ENCODE measurements at regions not wholly inside any gene's neighbourhood (a gene's known extent, or its start where the extent isn't known, plus 50 kb on each side); places are given as distances from the start of the nearest gene placed in this dataset.

GRCh38 chr10:89861584-89862301 lies 160.4 kb downstream of the KIF20B start:
- H3K4me3 ChIP-seq (ENCODE audit: low read depth, low read length), result no peak overlapping the region
- H3K4me1 ChIP-seq, result no peaks in the 10 kb centered on the region
- no peaks in the 10 kb centered on the region for H3K9me3 ChIP-seq (ENCODE audit: control insufficient read depth, low read length)
- no peak overlapping the region for H3K9ac ChIP-seq
- TF ChIP-seq CTCF (IDR thresholded peaks at IDR 0.05), result no peak
- H2AFZ ChIP-seq, result no peak overlapping the region
- no peaks in the 10 kb centered on the region for H3K27me3 ChIP-seq (ENCODE audit: control insufficient read depth, insufficient read depth, low read length)
- no peaks in the 10 kb centered on the region for H3K36me3 ChIP-seq (ENCODE audit: control insufficient read depth, insufficient read depth, low read length)
- no peak overlapping the region for H3K4me2 ChIP-seq (ENCODE audit: low read length)
- no peaks in the 10 kb centered on the region for H3K79me2 ChIP-seq
- H3K27ac ChIP-seq, result no peak overlapping the region

GRCh38 chr10:89867964-89868363 lies 166.6 kb downstream of the KIF20B start:
- H3K4me3 ChIP-seq (ENCODE audit: low read depth, low read length), result no peak overlapping the region
- H2AFZ ChIP-seq, result no peak overlapping the region
- H3K79me2 ChIP-seq, result no peaks in the 10 kb centered on the region
- TF ChIP-seq CTCF (IDR thresholded peaks at IDR 0.05), result no peak
- no peaks in the 10 kb centered on the region for H3K27me3 ChIP-seq (ENCODE audit: control insufficient read depth, insufficient read depth, low read length)
- H3K4me2 ChIP-seq (ENCODE audit: low read length), result no peak overlapping the region
- H3K9ac ChIP-seq, result no peak overlapping the region
- H3K36me3 ChIP-seq (ENCODE audit: control insufficient read depth, insufficient read depth, low read length), result no peaks in the 10 kb centered on the region
- H3K9me3 ChIP-seq (ENCODE audit: control insufficient read depth, low read length), result no peaks in the 10 kb centered on the region
- no peaks in the 10 kb centered on the region for H3K4me1 ChIP-seq
- no peak overlapping the region for H3K27ac ChIP-seq

DNA sequence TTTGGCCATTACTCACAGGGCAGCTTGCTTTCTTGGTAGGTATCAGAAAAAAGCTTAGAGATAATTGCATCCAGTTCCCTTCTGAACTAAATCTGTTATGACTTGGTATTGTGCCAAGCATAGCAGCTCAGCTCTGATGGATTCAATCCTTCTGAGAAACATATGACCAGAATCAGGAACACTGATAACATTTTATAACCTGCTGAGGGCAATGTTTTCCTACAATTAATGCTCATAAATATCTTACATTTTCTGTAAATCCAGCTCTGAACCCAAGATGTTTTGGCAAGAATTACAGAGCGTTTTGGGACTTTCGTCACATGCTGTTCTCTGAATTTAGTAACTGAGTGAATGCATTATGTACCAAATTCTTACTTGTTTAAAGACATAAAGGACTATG lies 167.8 kb downstream of the KIF20B start:
- Histone ChIP-seq H3K9ac (no peak overlapping the region), H3K4me3 (ENCODE audit: low read depth, low read length) (no peak overlapping the region), H3K9me3 (ENCODE audit: control insufficient read depth, low read length) (no peaks in the 10 kb centered on the region), H3K27me3 (ENCODE audit: control insufficient read depth, insufficient read depth, low read length) (no peaks in the 10 kb centered on the region), H3K79me2 (no peaks in the 10 kb centered on the region), H3K4me2 (ENCODE audit: low read length) (no peak overlapping the region), H3K27ac (no peak overlapping the region), H3K4me1 (no peaks in the 10 kb centered on the region), H2AFZ (no peak overlapping the region), H3K36me3 (ENCODE audit: control insufficient read depth, insufficient read depth, low read length) (no peaks in the 10 kb centered on the region)
- TF ChIP-seq CTCF (IDR thresholded peaks at IDR 0.05), result no peak

GRCh38 chr10:89869592-89870156 lies 168.3 kb downstream of the KIF20B start:
- Histone ChIP-seq H3K4me3 (ENCODE audit: low read depth, low read length) (no peak overlapping the region), H3K4me2 (ENCODE audit: low read length) (no peak overlapping the region), H2AFZ (no peak overlapping the region), H3K79me2 (no peaks in the 10 kb centered on the region), H3K36me3 (ENCODE audit: control insufficient read depth, insufficient read depth, low read length) (no peaks in the 10 kb centered on the region), H3K4me1 (no peaks in the 10 kb centered on the region), H3K9me3 (ENCODE audit: control insufficient read depth, low read length) (no peaks in the 10 kb centered on the region), H3K9ac (no peak overlapping the region), H3K27me3 (ENCODE audit: control insufficient read depth, insufficient read depth, low read length) (no peaks in the 10 kb centered on the region), H3K27ac (no peak overlapping the region)
- no peak for TF ChIP-seq CTCF (IDR thresholded peaks at IDR 0.05)

DNA sequence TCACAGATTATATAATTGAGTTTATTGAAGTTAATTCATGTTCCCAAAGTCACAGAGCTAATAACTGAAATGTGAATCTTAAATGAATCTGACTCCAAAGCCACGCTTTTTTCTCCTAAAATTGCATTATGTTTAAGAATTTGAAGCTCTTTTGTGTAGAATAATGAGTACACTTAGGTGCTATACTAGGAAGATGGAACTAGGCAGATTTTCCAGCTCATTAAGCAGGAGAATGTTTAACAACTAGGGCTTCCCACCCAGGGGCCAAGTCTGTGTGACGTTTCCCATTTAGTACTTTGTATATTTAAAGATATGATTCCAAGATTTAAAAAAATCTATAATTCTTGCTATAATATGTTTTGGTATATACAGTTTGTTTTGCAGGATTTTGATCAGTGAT lies 169.5 kb downstream of the KIF20B start:
- Histone ChIP-seq H3K4me3 (ENCODE audit: low read depth, low read length) (no peak overlapping the region), H3K36me3 (ENCODE audit: control insufficient read depth, insufficient read depth, low read length) (no peaks in the 10 kb centered on the region), H3K9ac (no peak overlapping the region), H3K4me1 (no peaks in the 10 kb centered on the region), H3K79me2 (no peaks in the 10 kb centered on the region), H2AFZ (no peak overlapping the region), H3K27ac (no peak overlapping the region), H3K9me3 (ENCODE audit: control insufficient read depth, low read length) (no peaks in the 10 kb centered on the region), H3K4me2 (ENCODE audit: low read length) (no peak overlapping the region), H3K27me3 (ENCODE audit: control insufficient read depth, insufficient read depth, low read length) (no peaks in the 10 kb centered on the region)
- TF ChIP-seq CTCF (IDR thresholded peaks at IDR 0.05), result no peak

Measured in parathyroid adenoma (tissue), 2 donors.